ENCODE measurements at regions not wholly inside any gene's neighbourhood (a gene's known extent, or its start where the extent isn't known, plus 50 kb on each side); places are given as distances from the start of the nearest gene placed in this dataset.
"Not testable (repeated sequence)": the region's sequence is repeated elsewhere in the genome, so short reads cannot be mapped to it uniquely, and the experiment has no call there.

DNA sequence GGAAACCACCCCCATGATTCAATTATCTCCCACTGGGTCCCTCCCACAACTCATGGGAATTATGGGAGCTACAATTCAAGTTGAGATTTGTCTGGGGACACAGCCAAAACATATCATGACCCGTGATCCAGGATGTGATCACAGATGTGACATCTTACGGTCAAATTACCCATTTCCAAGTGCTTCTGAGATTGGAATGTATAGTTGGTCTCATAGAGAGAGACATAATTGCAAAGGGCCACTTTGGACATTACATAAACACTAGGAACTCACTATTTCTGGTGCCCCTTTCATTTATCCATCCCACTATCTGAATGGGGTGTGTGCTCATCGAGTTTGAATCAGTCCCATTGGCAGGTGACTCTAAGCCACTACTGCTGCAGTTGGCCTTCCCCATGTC lies 204.5 kb downstream of the PHLDA1 start:
- DNase-seq = no peak

- DNase-seq = no peak
Measured at GRCh38 chr12:75825686-75826085, 205.9 kb downstream of the PHLDA1 start.

DNA sequence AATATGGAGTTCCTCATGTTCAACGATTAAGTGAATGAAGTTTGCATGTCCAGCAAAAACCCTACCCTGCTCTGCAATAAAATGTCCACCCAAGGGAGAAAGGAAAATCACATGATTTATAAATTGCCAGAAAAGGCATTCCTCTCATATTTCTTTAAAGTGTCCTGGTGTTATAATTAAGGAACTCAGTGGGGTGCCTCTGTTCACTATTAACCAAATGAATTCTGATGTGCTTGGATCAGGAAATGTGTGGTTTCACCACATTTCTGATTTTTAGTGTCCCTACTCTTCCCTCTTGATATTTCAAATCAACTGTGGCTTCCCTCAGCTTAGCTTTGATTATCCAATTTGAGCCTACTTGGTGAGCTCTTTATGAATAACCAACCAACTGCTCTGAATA lies 208.1 kb downstream of the PHLDA1 start:
- DNase-seq = no peak

- DNase-seq = no peak
Measured at GRCh38 chr12:75822416-75822815, 209.2 kb downstream of the PHLDA1 start.

GRCh38 chr12:75820848-75821578 lies 210.6 kb downstream of the PHLDA1 start:
- DNase-seq = no peak

- DNase-seq = no peak
Measured at GRCh38 chr12:75820071-75820470, 211.5 kb downstream of the PHLDA1 start.

DNA sequence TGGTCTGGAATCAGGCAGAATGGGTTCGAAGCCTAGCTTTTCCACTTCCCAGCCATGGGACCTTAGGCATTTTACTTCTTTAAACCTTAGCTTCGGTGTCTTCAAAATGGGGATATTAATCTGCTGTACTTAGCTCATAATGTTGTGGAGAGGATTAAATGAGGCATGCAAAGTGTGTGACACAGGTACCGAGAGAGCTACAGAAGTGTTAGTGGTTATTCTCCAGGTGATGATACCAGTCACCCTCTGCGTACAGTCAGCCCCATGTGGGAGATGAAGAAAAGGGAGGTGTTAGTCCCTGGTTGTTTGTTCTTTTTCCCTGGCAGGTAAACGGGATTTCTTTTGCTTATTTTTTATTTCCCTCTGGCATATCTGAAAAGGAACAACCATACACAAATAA lies 212.1 kb downstream of the PHLDA1 start:
- DNase-seq = no peak

- no peak for DNase-seq
Measured at GRCh38 chr12:75818863-75819262, 212.7 kb downstream of the PHLDA1 start.

GRCh38 chr12:75816897-75817296 lies 214.7 kb downstream of the PHLDA1 start:
- no peak for DNase-seq

- no peak for DNase-seq
Measured at GRCh38 chr12:75815756-75816155, 215.8 kb downstream of the PHLDA1 start.

DNA sequence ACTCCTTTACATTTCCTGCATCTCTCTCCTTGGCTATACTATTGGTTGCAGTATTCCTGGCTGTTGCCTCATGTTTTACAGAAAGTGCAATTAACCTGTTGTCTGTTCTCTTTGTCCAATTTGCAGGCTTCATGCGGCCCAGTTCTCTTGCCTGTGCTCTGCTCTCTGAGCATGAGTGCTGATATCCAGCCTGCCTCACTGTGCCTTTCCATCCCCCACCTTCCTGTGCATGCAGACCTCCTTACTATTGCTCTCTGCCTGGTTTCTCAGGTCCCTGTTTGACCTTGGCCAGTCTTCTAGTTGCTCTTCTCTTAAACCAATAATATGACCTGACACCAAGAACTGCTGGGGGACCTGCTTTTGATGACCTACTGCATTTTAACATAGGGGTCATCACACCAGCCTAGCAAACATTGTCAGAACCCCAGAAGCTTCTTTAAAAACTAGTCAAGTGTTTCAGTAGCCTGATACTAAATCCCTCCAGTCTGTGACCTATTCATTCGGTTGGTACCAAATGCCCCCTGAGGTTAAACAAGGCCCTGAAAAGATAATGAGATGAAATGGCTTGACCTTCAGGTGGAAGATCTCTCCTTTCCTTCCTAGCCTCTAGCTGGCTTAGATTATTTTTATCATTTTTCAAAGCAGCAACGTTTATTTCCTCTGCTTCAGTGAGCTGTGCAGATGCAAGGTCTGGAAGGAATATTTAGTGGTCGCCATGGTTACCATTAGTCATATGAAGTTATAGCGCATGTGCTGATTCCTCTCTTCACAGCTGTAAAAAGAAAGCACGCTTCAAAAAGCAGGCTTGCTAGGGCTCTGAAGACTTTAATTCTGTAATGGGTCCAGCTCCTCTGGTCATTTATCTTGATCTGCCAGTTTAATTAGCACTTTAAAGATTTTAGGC lies 216.5 kb downstream of the PHLDA1 start:
- DNase-seq = peak in 1 of 2 experiments; percentile 3

- no peak for DNase-seq
Measured at GRCh38 chr12:75813072-75813471, 218.5 kb downstream of the PHLDA1 start.

- DNase-seq = no peak
Measured at GRCh38 chr12:75812271-75813018, 219.1 kb downstream of the PHLDA1 start.

DNA sequence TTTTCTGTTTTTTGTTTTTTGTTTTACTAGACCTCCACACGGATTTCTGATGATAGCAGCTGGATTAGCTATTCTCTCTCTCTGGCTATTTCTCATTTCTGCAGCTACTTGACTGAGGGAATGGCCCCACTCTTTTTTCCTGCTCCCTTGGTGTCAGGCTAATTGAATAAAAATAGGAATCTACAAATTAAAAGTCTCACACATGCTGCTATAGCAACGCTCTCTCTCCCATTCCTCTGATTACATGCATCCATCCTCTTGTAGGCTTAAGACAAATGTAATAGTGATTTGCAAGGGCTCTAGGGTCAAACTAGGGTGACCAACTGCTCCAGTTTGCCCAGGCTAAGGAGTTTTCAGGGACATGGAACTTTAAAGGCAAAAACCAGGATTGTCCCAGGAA lies 221.8 kb downstream of the PHLDA1 start:
- DNase-seq = no peak

GRCh38 chr12:75807494-75807893 lies 224.1 kb downstream of the PHLDA1 start:
- no peak for DNase-seq

DNA sequence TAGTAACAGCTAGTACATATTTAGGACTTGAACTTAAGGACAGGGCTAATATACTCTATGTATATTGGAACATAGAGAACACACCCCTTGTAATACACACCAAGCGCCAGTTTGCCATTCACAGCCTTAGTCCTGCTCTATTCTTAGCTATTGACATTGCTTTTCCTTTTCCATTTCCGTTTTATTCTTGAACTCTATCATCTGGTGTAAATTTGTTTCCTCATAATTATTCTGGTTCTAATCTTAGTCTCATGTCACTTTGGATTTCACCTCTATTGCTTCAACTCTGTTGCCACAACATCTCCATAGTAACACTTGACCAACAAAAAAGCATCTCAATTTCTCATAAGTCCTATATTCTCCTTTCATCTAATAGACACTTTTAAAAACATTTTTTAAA lies 225.7 kb downstream of the PHLDA1 start:
- DNase-seq = no peak

- no peak for DNase-seq
Measured at GRCh38 chr12:75805320-75805719, 226.3 kb downstream of the PHLDA1 start.

DNA sequence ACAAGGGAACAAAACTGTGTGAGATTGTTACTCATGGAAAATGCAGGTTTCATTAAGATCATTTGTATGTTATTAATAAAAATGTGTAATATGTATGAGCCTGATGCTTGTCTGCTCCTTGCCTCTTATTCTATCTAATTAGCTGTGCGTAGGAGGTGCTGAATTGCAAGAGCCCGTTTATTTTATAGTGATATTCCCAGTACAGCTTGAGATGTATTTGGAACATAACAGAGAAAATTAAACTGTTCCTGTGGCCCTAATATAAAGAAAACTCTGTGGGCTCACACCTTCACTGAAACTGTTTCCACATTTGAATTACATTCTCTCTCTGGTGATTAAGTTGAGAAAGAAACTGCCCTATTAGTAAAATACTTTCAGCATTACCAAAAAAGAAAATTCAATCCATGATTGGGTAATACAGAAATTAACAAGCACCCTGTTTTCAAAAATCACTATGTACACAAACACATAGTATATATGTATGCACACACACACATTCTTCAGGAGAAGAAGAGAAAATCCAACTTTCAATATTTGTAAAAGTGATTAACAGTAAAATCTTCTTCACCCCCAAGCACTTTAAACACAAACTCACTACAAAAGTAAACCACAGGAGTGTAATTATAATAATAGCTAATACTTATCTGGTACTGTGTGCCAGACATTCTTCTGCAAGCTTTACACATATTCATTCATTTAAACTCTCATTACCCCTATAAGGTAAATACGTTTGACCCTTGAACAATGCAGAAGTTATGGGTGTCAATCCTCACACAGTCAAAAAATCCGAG lies 233.2 kb downstream of the PHLDA1 start:
- DNase-seq = no peak

DNA sequence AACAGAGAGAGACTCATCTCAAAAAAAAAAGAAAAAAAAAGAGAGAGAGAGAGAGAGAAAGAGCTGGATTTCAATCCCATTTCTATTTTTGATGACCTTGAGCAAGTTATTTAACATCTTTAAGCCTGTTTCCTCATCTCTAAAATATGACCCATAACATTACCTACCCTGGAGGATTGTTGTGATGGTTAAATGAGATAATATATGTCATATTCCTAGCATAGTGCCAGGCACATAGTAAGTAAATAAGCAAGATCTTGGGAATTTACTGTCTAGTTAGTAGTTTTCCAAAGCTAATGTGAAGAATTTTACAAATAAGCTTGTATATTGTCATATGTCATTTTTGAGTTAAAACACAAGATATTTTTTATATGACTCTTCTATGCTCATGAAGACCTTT lies 236.5 kb downstream of the PHLDA1 start:
- DNase-seq = no peak

GRCh38 chr12:75792687-75793086 lies 238.9 kb downstream of the PHLDA1 start:
- no peak for DNase-seq

GRCh38 chr12:75790219-75790618 lies 241.4 kb downstream of the PHLDA1 start:
- no peak for DNase-seq

- DNase-seq = not testable (repeated sequence)
Measured at GRCh38 chr12:75787146-75787545, 244.4 kb downstream of the PHLDA1 start.

DNA sequence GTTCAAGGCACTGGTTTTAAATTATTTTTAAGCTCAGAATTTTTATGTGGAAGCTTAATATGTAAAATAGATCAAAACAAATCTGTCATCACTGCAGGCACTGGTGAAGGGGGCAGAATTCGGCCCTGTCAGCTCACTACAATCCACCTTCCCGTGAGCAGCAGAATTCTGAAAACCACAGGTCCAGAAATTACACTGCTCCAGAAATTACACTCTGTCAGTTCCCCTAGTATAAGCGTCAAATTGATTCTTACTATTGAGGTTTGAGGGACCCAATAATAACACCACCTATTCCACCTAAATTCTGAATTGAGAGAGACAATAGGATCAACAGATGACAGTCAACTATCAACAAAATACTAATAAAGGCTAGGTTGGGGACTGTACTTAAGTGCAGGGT lies 245.5 kb downstream of the PHLDA1 start:
- DNase-seq = no peak

Measured in stimulated activated CD4-positive, alpha-beta T cell treated with anti-CD3 and anti-CD28 coated beads, Interleukin-4, amount 100 ng/mL, for 4 hours (primary cell).